ES-I3 (cell line): ENCODE measurements at regions not wholly inside any gene's neighbourhood (a gene's known extent, or its start where the extent isn't known, plus 50 kb on each side); places are given as distances from the start of the nearest gene placed in this dataset.

Source experiments
- H3K36me3 ChIP-seq: 2 replicates; pipeline ENCODE4 v1.6.1; 2013; ENCODE audit warnings: mild to moderate bottlenecking, low read length, control low read depth, moderate library complexity; ENCODE audit not compliant: insufficient read depth
- H3K4me1 ChIP-seq: 2 replicates; pipeline ENCODE4 v1.6.1; 2013; ENCODE audit warnings: mild to moderate bottlenecking, control low read depth, low read length; ENCODE audit not compliant: insufficient read depth
- H3K9ac ChIP-seq: 2 replicates; pipeline ENCODE4 v1.6.1; 2013; ENCODE audit warnings: low read depth, mild to moderate bottlenecking, low read length, moderate library complexity
- H3K9me3 ChIP-seq: 2 replicates; pipeline ENCODE4 v1.6.1; 2013; ENCODE audit warnings: mild to moderate bottlenecking, low read length, moderate library complexity; ENCODE audit not compliant: control insufficient read depth, insufficient read depth

DNA sequence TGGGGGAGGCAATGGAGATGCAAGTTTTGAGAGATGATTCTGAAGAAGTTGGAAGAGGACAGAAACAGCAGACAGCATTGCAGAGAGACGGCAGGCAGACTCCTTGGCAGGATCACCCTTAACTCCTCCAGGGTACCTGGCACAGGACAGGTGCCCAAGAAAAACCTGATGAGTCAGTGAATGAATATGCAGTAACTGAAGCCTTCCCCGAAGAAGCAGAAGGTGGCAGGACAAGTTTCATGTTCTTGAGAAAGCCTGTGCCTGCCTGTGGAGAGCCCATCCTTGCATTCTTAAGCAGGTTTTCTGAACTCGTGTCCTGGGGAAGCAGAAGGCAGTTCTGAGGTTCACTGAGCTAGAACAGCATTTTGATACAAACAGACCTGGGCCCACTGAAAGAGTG, 79.6 kb upstream of the SASH1 start:
- Histone ChIP-seq H3K9me3 (no peaks in the 10 kb centered on the region), H3K36me3 (no peaks in the 10 kb centered on the region), H3K4me1 (peaks cover 15% of the 10 kb centered on the region; the same call in 1 of the 2 replicates), H3K9ac (no peak overlapping the region)

GRCh38 chr6:148263961-148264360, 78.7 kb upstream of the SASH1 start:
- Histone ChIP-seq H3K36me3 (no peaks in the 10 kb centered on the region), H3K9me3 (no peaks in the 10 kb centered on the region), H3K9ac (no peak overlapping the region), H3K4me1 (peaks cover 15% of the 10 kb centered on the region; the same call in 1 of the 2 replicates)

GRCh38 chr6:148265054-148265453, 77.6 kb upstream of the SASH1 start:
- H3K9ac ChIP-seq = no peak overlapping the region
- no peaks in the 10 kb centered on the region for H3K9me3 ChIP-seq
- no peaks in the 10 kb centered on the region for H3K36me3 ChIP-seq
- peaks cover 15% of the 10 kb centered on the region; the same call in 1 of the 2 replicates for H3K4me1 ChIP-seq

DNA sequence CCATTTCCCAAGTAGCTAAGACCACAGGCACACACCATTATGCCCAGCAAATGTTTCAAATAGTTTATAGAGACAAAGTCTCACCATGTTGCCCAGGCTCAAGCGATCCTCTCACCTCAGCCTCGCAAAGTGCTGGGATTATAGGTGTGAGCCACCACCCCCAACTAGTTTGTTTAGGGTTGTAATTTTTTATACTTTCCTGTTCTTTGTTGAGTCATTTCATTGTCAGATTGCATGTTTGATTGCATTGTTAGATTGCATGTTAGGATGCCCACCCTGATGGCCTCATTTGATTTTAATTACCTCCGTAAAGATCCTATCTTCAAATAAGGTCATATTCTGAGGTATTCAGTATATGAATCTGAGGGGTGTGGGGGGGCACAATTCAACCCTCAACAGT, 73.3 kb upstream of the SASH1 start:
- Histone ChIP-seq H3K4me1 (no peaks in the 10 kb centered on the region), H3K9me3 (no peaks in the 10 kb centered on the region), H3K9ac (no peak overlapping the region), H3K36me3 (no peaks in the 10 kb centered on the region)

DNA sequence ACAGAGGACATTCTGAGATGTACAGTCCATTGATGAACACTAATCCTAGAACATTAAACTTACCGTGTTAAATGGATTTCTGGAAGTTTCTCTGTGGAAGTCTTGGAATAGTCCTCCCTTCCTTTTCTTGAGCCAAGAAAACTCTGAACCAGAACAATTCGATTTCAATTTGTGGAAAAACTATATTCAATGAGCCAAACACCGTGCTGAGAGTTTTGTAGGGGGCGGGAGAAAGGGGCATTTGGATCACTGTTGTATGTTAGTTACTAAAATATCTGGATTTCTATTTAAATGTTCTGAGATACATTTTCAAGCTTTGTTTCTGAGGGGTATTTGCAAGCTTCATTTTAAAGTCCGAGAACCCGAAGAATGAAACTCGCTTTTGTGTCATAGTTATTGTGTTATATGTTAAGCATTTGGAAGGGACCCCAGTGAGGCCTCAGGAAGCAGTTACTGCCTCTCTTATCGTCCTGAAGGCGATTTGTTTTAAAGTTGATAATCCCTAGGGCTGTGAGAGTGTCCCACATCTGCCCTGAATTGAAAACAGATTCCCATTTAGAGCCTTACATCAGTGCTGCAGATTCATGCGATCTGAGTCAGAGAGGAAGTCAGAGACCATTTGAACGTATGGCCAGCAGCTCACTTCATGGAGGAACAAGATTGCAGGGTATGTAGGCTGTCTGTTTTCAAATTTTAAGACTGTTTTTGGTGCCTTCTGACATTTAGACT, 70.8 kb upstream of the SASH1 start:
- Histone ChIP-seq H3K36me3 (no peaks in the 10 kb centered on the region), H3K9me3 (no peaks in the 10 kb centered on the region), H3K9ac (no peak overlapping the region), H3K4me1 (no peaks in the 10 kb centered on the region)

DNA sequence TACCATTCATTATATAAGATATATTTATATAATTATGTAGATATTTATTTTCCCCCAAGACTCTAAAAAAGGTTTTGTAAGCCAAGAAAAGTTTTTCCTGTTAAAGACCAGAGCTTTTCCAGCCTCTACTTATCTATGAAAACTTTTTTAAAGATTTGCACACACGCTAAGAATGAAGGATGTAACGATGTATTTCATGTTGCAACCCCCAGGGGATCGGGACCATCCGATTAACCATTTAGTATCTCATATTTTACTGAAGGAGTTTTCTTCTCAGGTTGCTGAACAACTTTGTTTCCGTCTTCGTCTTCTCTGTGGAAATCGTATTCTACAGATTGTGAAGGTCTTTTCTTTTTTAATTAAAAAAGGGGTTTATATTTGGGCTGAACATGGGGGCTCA, 70.0 kb upstream of the SASH1 start:
- no peaks in the 10 kb centered on the region for H3K9me3 ChIP-seq
- no peaks in the 10 kb centered on the region for H3K36me3 ChIP-seq
- no peak overlapping the region for H3K9ac ChIP-seq
- no peaks in the 10 kb centered on the region for H3K4me1 ChIP-seq

DNA sequence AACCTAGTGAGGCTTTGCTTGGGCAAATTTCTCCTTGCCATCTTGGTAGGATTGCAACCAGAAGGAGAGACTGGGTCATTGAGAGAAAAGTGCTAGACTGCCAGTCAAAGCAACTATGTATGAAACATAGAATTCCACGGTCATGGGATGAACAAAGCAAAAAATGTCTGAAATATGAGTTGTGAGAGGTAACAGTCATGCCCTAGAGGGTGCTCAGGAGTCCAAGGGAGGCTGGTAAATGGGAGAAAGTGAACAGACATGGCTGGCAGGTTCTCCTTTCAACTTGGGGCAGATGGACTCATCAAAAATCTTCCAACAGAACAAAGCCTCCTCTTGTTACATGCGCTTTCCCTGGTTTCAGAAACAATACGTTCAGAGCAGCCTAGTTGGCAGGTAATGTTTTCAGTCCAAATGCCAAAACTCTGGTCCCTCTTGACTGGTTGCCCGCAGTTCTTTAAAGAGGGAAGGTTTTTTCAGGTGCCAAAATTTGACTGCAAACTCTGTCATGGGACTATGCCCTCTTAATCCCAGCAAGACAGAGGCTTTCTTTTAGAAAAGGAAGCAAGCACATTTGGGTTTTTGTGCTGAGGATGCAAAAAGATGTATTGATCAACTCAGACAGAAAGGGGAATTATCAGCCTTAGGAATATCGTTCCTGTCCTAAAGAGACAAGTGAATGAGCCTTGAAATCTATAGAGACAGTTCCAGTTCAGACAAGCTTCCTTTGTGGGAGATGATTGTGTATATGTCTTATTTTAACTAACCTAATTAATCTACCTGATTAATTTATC, 68.5 kb upstream of the SASH1 start:
- Histone ChIP-seq H3K36me3 (no peaks in the 10 kb centered on the region), H3K4me1 (no peaks in the 10 kb centered on the region), H3K9me3 (no peaks in the 10 kb centered on the region), H3K9ac (no peak overlapping the region)

- Histone ChIP-seq H3K9ac (no peak overlapping the region), H3K36me3 (no peaks in the 10 kb centered on the region), H3K4me1 (no peaks in the 10 kb centered on the region), H3K9me3 (no peaks in the 10 kb centered on the region)
Observed at GRCh38 chr6:148274809-148275208, 67.8 kb upstream of the SASH1 start.

DNA sequence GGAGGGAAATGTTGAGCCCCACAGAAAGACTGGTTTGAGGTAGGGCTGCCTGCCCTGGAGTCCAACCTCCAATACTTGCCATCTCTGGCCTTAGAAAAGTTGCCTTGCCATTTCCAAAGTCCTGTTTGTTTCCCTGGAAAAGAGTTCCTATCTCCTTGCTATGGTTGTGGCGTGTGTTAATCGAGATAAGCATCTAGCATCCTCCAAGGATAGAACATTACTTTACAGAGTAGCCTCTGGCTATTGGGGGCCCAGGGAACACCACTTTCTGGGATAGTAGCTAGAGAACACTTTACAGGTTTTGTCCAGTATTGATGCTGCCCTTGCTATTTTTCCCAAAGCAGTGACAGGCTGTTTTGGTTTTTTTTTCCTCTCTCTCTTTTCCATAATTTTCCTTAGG, 57.4 kb upstream of the SASH1 start:
- H3K9ac ChIP-seq = no peak overlapping the region
- no peaks in the 10 kb centered on the region for H3K9me3 ChIP-seq
- no peaks in the 10 kb centered on the region for H3K36me3 ChIP-seq
- no peaks in the 10 kb centered on the region for H3K4me1 ChIP-seq

DNA sequence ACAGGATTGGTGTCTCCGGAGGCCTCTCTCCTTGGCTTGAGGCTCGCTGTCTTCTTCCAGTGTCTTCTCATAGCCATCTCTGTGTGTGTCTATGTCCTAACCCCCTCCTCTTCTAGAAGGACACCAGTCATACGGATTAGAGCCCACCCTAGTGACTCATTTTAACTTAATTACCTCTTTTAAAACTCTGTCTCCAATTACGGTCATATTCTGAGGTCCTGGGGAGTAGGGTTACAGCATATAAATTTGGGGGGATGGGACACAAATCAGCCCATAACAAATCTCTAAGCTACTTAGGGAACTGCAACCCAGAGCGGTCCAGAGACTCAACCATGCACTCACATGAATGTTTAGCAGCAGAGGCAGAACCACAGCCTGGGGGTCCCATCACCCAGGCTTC, 56.1 kb upstream of the SASH1 start:
- Histone ChIP-seq H3K9me3 (no peaks in the 10 kb centered on the region), H3K9ac (no peak overlapping the region), H3K4me1 (no peaks in the 10 kb centered on the region), H3K36me3 (no peaks in the 10 kb centered on the region)

DNA sequence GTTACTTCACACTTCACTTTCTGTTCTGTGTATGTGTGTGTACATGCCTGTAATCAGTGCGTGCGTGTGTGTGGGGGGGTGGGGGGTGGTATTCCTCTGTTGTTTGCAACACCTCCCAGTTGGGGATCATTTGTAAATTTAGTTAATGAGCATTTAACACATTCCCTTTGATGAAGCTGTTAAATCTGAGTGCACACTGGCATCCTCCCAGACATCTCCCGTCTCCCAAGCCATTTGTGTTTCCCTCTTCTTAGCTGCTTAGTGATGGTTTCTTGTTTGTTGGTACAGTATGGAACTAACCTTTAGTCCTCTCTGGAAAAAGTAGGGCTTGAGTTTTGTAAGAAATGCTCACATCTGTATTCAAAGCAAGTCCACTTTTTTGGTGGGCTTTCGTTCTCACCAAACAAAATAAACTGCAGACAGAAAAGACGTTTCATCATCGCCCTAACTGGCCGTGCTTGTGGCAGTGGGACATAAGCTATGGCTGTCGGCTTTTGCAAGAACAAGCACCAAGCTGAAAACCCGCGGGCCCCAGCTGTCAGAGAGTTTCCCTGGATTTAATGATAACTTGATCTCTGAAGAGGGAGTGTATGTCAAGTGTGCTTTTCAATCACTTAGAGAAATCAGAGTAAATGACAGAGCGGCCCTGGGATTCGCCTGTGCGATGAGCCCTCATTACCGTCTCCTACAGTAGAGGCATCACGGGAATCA, 54.9 kb upstream of the SASH1 start:
- Histone ChIP-seq H3K9me3 (no peaks in the 10 kb centered on the region), H3K36me3 (no peaks in the 10 kb centered on the region), H3K4me1 (no peaks in the 10 kb centered on the region), H3K9ac (no peak overlapping the region)

GRCh38 chr6:148288541-148288940, 54.1 kb upstream of the SASH1 start:
- Histone ChIP-seq H3K9me3 (no peaks in the 10 kb centered on the region), H3K9ac (no peak overlapping the region), H3K4me1 (peaks cover 6% of the 10 kb centered on the region; the same call in 1 of the 2 replicates), H3K36me3 (no peaks in the 10 kb centered on the region)

GRCh38 chr6:148289153-148289552, 53.5 kb upstream of the SASH1 start:
- Histone ChIP-seq H3K4me1 (peaks cover 6% of the 10 kb centered on the region; the same call in 1 of the 2 replicates), H3K9me3 (no peaks in the 10 kb centered on the region), H3K36me3 (no peaks in the 10 kb centered on the region), H3K9ac (no peak overlapping the region)

DNA sequence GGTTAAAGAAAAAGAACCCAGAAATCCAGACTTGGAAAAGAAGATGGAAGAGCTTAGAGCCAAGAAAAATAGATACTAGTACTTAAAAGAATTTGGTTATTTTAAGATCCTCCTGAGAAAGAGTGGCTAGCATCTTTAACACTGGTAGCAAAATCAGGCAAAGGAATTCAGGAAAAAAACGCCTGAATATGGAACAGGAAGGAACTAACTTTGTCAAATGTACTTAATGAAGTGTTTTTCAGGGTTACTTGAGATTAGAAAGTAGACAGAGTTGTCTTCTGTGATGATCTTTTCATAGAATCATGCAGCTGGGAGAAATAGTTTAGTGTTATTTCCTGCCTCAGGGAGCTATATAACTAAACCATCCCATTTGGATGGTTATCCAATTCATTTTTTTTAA, 50.8 kb upstream of the SASH1 start:
- Histone ChIP-seq H3K4me1 (peaks cover 9% of the 10 kb centered on the region), H3K36me3 (no peaks in the 10 kb centered on the region), H3K9ac (no peak overlapping the region), H3K9me3 (no peaks in the 10 kb centered on the region)
